Neuron (in vitro differentiated cells): ENCODE measurements at regions not wholly inside any gene's neighbourhood (a gene's known extent, or its start where the extent isn't known, plus 50 kb on each side); places are given as distances from the start of the nearest gene placed in this dataset.
"Not testable (repeated sequence)": the region's sequence is repeated elsewhere in the genome, so short reads cannot be mapped to it uniquely, and the experiment has no call there.

Experiments
- H2AFZ ChIP-seq: one replicate; pipeline ENCODE4 v1.6.1; 2013; ENCODE audit warnings: low read depth, mild to moderate bottlenecking, inconsistent platforms, low read length, moderate library complexity
- H3K27me3 ChIP-seq: one replicate; pipeline ENCODE4 v1.6.1; 2013; ENCODE audit warnings: low read length; ENCODE audit not compliant: insufficient read depth
- H3K36me3 ChIP-seq: one replicate; pipeline ENCODE4 v1.6.1; 2013; ENCODE audit warnings: low read length; ENCODE audit not compliant: insufficient read depth
- H3K4me1 ChIP-seq: one replicate; pipeline ENCODE4 v1.6.1; 2013; ENCODE audit warnings: low read length; ENCODE audit not compliant: insufficient read depth
- H3K4me3 ChIP-seq: 2 replicates; pipeline ENCODE4 v1.5.1; 2013; ENCODE audit warnings: mild to moderate bottlenecking, low read length, moderate library complexity
- H3K9me3 ChIP-seq: one replicate; pipeline ENCODE4 v1.6.1; 2013; ENCODE audit warnings: low read length

GRCh38 chr6:154928325-154928922 lies 66.7 kb upstream of the TIAM2 start:
- Histone ChIP-seq H3K4me3 (no peak overlapping the region), H3K4me1 (peaks cover 23% of the 10 kb centered on the region), H3K36me3 (no peaks in the 10 kb centered on the region), H2AFZ (no peak overlapping the region), H3K9me3 (no peaks in the 10 kb centered on the region), H3K27me3 (no peaks in the 10 kb centered on the region)

DNA sequence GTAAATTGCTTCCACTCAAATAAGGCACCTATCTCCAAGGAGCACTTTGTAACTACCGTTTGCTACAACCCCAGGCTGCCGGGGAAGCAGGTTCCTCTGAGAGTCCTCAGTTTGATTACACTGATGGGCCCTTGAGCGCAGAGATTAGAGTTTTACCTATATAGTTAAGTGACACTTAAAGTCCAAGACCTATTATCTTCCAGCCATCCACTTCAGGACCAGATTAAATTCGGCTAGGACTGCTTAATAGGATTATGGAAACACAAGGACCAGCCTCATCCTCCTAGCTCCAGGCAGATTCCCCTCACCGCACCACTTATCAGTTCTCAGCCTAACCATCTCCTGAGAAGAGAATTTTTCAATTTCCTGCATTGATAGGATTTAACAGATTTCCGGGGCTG lies 64.7 kb upstream of the TIAM2 start:
- Histone ChIP-seq H2AFZ (no peak overlapping the region), H3K4me3 (no peak overlapping the region), H3K9me3 (no peaks in the 10 kb centered on the region), H3K36me3 (no peaks in the 10 kb centered on the region), H3K4me1 (peaks cover 24% of the 10 kb centered on the region), H3K27me3 (no peaks in the 10 kb centered on the region)

GRCh38 chr6:154931711-154932424 lies 63.2 kb upstream of the TIAM2 start:
- no peak overlapping the region for H2AFZ ChIP-seq
- peaks cover 24% of the 10 kb centered on the region for H3K4me1 ChIP-seq
- H3K36me3 ChIP-seq = no peaks in the 10 kb centered on the region
- no peaks in the 10 kb centered on the region for H3K9me3 ChIP-seq
- H3K4me3 ChIP-seq = no peak overlapping the region
- H3K27me3 ChIP-seq = no peaks in the 10 kb centered on the region

- Histone ChIP-seq H3K27me3 (no peaks in the 10 kb centered on the region), H2AFZ (no peak overlapping the region), H3K4me3 (no peak overlapping the region), H3K9me3 (no peaks in the 10 kb centered on the region), H3K4me1 (peaks cover 24% of the 10 kb centered on the region), H3K36me3 (no peaks in the 10 kb centered on the region)
Measured at GRCh38 chr6:154932515-154933027, 62.5 kb upstream of the TIAM2 start.

DNA sequence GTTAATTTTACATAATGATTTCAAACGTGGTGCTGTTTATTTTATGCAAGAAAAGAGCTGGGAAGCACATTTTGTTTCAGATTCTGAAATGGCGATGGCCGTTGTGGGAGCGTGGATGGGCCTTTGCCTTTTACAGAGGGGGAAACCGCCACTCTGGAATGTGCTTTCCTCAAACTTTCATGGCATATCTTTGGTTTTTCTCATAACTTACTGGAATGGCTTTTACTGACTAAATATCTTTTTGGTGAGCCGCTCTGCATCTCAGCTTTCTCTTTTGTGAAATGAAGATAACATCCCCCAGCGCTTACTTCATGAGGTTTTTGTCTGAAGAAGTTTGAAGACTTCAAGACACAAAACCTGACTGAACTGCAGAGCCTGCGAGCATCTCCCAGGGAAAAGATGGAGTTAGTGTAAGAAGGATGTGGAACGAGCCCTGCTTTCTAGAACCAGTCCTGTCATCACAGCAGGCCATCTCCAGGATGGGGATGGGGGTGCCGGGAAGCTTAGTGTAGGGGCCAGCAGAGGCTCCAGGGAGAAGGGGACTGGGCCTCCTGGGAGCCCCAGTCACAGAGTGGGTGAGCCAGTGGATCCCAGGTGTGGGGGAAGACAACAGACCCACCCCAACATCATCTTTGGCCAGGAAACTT lies 61.8 kb upstream of the TIAM2 start:
- Histone ChIP-seq H3K27me3 (no peaks in the 10 kb centered on the region), H2AFZ (no peak overlapping the region), H3K9me3 (no peaks in the 10 kb centered on the region), H3K36me3 (no peaks in the 10 kb centered on the region), H3K4me3 (no peak overlapping the region), H3K4me1 (peaks cover 24% of the 10 kb centered on the region)

DNA sequence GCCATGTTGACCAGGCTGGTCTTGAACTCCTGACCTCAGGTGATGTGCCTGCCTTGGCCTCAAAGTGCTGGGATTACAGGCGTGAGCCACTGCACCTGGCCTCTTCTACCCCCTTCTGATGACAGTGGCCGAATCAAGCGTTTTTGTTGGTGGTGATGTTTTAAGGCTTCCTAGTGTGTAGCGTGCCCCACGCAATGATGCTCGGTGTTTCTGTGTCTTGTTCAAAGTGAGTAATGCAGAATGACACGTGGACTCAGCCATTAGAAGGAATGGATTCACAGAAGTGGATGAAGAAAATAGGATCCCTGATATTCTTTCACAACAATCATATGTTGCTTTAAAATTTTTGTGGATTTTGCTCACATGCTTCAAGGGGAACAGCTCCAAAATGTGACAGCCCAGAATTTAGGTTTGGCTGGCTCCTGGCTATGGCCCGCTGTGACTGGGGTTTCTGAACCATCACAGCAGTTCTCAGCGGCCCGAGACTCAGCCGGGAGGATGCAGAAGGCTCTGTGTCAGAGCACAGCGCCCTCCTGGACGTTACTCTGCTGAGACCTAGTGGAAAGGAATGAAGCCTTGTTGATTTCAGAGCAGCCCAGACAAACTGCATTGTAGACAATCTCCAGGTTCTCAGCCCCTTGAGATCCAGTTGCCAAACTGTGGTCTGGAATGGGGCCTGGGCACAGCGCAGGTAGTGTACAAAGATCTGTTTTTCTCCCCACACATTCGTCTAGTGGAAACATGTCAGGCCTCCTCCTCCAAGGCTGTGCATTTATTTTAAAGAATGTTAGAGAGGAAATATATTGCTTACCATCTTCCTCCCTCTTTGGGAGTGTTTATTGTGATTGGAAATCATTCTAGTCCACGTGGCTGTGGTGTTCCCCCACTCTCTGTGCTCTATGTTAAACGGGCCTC lies 57.6 kb upstream of the TIAM2 start:
- Histone ChIP-seq H2AFZ (no peak overlapping the region), H3K4me1 (peaks cover 10% of the 10 kb centered on the region), H3K9me3 (no peaks in the 10 kb centered on the region), H3K27me3 (no peaks in the 10 kb centered on the region), H3K36me3 (no peaks in the 10 kb centered on the region), H3K4me3 (no peak overlapping the region)

GRCh38 chr6:154938221-154938580 lies 56.9 kb upstream of the TIAM2 start:
- Histone ChIP-seq H3K4me3 (no peak overlapping the region), H3K36me3 (no peaks in the 10 kb centered on the region), H2AFZ (no peak overlapping the region), H3K27me3 (no peaks in the 10 kb centered on the region), H3K9me3 (no peaks in the 10 kb centered on the region), H3K4me1 (peaks cover 3% of the 10 kb centered on the region)

- H3K9me3 ChIP-seq, H2AFZ ChIP-seq, H3K4me3 ChIP-seq, H3K27me3 ChIP-seq, H3K4me1 ChIP-seq, H3K36me3 ChIP-seq: not testable (repeated sequence)
Measured at GRCh38 chr6:154938727-154939285, 56.3 kb upstream of the TIAM2 start.

- no peak overlapping the region for H3K4me3 ChIP-seq
- no peaks in the 10 kb centered on the region for H3K27me3 ChIP-seq
- no peaks in the 10 kb centered on the region for H3K4me1 ChIP-seq
- H3K9me3 ChIP-seq = peaks cover 2% of the 10 kb centered on the region
- H2AFZ ChIP-seq = no peak overlapping the region
- H3K36me3 ChIP-seq = peaks cover 8% of the 10 kb centered on the region
Measured at GRCh38 chr6:154942770-154943169, 52.3 kb upstream of the TIAM2 start.

DNA sequence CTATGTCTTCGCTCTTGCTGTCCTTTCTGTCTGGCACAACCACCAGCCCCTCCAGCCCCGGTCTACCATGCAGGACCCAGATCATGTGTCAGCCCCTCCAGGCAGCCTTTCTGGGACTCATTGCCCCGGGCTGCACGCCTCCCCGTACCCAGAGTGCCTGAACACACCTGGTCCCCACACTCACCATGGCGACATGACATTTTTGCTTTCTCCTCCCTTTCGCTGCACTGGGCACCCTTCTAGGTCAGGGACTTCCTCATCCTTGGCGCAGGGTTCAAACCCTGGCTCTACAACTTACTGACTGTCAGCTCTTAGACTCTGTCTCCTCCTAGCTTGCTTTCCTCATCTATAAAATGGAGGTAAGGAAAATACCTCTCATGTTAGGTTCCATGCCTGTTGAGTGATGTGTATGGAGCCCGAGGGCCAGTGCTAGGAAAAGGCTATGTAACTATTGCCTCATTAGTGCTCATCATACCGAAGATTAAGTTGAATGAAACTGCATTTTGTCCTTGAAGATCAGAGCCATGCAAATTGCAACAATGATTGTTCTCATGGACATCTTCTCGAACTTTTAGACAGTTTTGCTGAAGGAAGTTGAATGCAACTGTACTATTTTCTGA lies 49.7 kb upstream of the TIAM2 start:
- H3K9me3 ChIP-seq = peaks cover 2% of the 10 kb centered on the region
- no peaks in the 10 kb centered on the region for H3K4me1 ChIP-seq
- peaks cover 8% of the 10 kb centered on the region for H3K36me3 ChIP-seq

More for the DNA sequence above, 49.7 kb upstream of the TIAM2 start:
- Histone ChIP-seq H2AFZ (no peak overlapping the region), H3K4me3 (no peak overlapping the region), H3K27me3 (no peaks in the 10 kb centered on the region)
